Mesenchymal stem cell (in vitro differentiated cells and primary cell): ENCODE measurements at regions not wholly inside any gene's neighbourhood (a gene's known extent, or its start where the extent isn't known, plus 50 kb on each side); places are given as distances from the start of the nearest gene placed in this dataset.
"Not testable (repeated sequence)": the region's sequence is repeated elsewhere in the genome, so short reads cannot be mapped to it uniquely, and the experiment has no call there.

Experiments used
- DNase-seq: peaks from one replicate; pipeline ENCODE4 v3.0.0-alpha.2; 2013
- H2AFZ ChIP-seq: one replicate; pipeline ENCODE4 v1.6.1; 2013; ENCODE audit warnings: low read depth, mild to moderate bottlenecking, control low read depth, inconsistent platforms, low read length, moderate library complexity
- H2AK5ac ChIP-seq: 2 replicates; pipeline ENCODE4 v1.6.1; 2013; ENCODE audit warnings: low read length, moderate library complexity, mild to moderate bottlenecking, inconsistent platforms; ENCODE audit not compliant: severe bottlenecking
- H2BK120ac ChIP-seq: one replicate; pipeline ENCODE4 v1.6.1; 2013; ENCODE audit warnings: low read depth, mild to moderate bottlenecking, inconsistent platforms, low read length, moderate library complexity
- H2BK12ac ChIP-seq, 2 experiments: one replicate each; pipeline ENCODE4 v1.6.1; 2013; ENCODE audit warnings: inconsistent platforms in 2 of 2, low read length in 2 of 2, mild to moderate bottlenecking in 2 of 2, moderate library complexity in 2 of 2, control low read depth in 1 of 2
- H2BK15ac ChIP-seq: one replicate; pipeline ENCODE4 v1.6.1; 2013; ENCODE audit warnings: mild to moderate bottlenecking, low read depth, inconsistent platforms; ENCODE audit not compliant: poor library complexity, severe bottlenecking
- H2BK5ac ChIP-seq: 2 replicates; pipeline ENCODE4 v1.6.1; 2013; ENCODE audit warnings: low read depth, mild to moderate bottlenecking, low read length, control low read depth, inconsistent platforms; ENCODE audit not compliant: poor library complexity, severe bottlenecking
- H3K14ac ChIP-seq, 2 experiments: one replicate each; pipeline ENCODE4 v1.6.1; 2013; ENCODE audit warnings: inconsistent platforms in 2 of 2, low read length in 2 of 2, control low read depth in 1 of 2, mild to moderate bottlenecking in 1 of 2, moderate library complexity in 1 of 2
- H3K18ac ChIP-seq, 2 experiments: one replicate each; pipeline ENCODE4 v1.6.1; 2013; ENCODE audit warnings: inconsistent platforms in 2 of 2, low read length in 2 of 2, control low read depth in 1 of 2, low read depth in 1 of 2, mild to moderate bottlenecking in 1 of 2
- H3K23ac ChIP-seq, 2 experiments: one replicate each; pipeline ENCODE4 v1.6.1; 2013; ENCODE audit warnings: inconsistent platforms in 2 of 2, low read length in 2 of 2, mild to moderate bottlenecking in 2 of 2, moderate library complexity in 2 of 2, control low read depth in 1 of 2
- H3K27ac ChIP-seq: 2 replicates; pipeline ENCODE4 v1.5.1; 2013; ENCODE audit warnings: mild to moderate bottlenecking, moderate library complexity, low read length, control low read depth, inconsistent platforms; ENCODE audit not compliant: poor library complexity, severe bottlenecking
- H3K27me3 ChIP-seq, 2 experiments: 2 replicates each; pipeline versions ENCODE4 v1.6.1 to v1.7.0; 2013; ENCODE audit warnings: low read length in 2 of 2, mild to moderate bottlenecking in 2 of 2, moderate library complexity in 2 of 2, control low read depth in 1 of 2, inconsistent platforms in 1 of 2; ENCODE audit not compliant: control insufficient read depth in 1 of 2, insufficient read depth in 1 of 2
- H3K36me3 ChIP-seq, 2 experiments: 2 replicates each; pipeline versions ENCODE4 v1.6.1 to v1.7.0; 2013; ENCODE audit warnings: low read length in 2 of 2, control low read depth in 1 of 2, inconsistent platforms in 1 of 2, low read depth in 1 of 2, mild to moderate bottlenecking in 1 of 2; ENCODE audit not compliant: insufficient read depth in 2 of 2, control insufficient read depth in 1 of 2
- H3K4ac ChIP-seq, 2 experiments: one replicate each; pipeline ENCODE4 v1.6.1; 2013; ENCODE audit warnings: inconsistent platforms in 2 of 2, low read length in 2 of 2, mild to moderate bottlenecking in 2 of 2, moderate library complexity in 2 of 2, control low read depth in 1 of 2, low read depth in 1 of 2
- H3K4me1 ChIP-seq: 2 replicates; pipeline ENCODE4 v1.6.1; 2013; ENCODE audit warnings: low read depth, low read length, control low read depth; ENCODE audit not compliant: control insufficient read depth, insufficient read depth
- H3K4me2 ChIP-seq: 2 replicates; pipeline ENCODE4 v1.6.1; 2013; ENCODE audit warnings: low read length, mild to moderate bottlenecking, inconsistent platforms; ENCODE audit not compliant: poor library complexity, severe bottlenecking
- H3K4me3 ChIP-seq, 2 experiments: 2 replicates each; pipeline versions ENCODE4 v1.5.1 to v1.7.0; 2013; ENCODE audit warnings: low read length in 2 of 2, mild to moderate bottlenecking in 2 of 2, control low read depth in 1 of 2, low read depth in 1 of 2; ENCODE audit not compliant: insufficient read depth in 1 of 2
- H3K79me1 ChIP-seq: replicated peaks from 2 replicates; pipeline ENCODE4 v1.6.1; 2013; ENCODE audit warnings: mild to moderate bottlenecking, control low read depth, low read length, inconsistent platforms; ENCODE audit not compliant: poor library complexity, severe bottlenecking
- H3K9ac ChIP-seq: 2 replicates; pipeline ENCODE4 v1.7.0; 2013; ENCODE audit warnings: mild to moderate bottlenecking, low read length, moderate library complexity
- H3K9me3 ChIP-seq: 2 replicates; pipeline ENCODE4 v1.7.0; 2013; ENCODE audit warnings: mild to moderate bottlenecking, low read length; ENCODE audit not compliant: control insufficient read depth
- H4K8ac ChIP-seq: one replicate; pipeline ENCODE4 v1.6.1; 2013; ENCODE audit warnings: inconsistent platforms, mild to moderate bottlenecking, low read length, moderate library complexity
- H4K91ac ChIP-seq: one replicate; pipeline ENCODE4 v1.6.1; 2013; ENCODE audit warnings: mild to moderate bottlenecking, low read length, inconsistent platforms
- WGBS: methylation state at CpG from one replicate; pipeline ENCODE4 v1.1.7; 2013; ENCODE audit warnings: mixed read lengths; 5-methylcytosine and 5-hydroxymethylcytosine counted together

- H2AK5ac ChIP-seq, H3K14ac ChIP-seq, H3K9me3 ChIP-seq, H3K36me3 ChIP-seq, H3K4me2 ChIP-seq, H4K8ac ChIP-seq, H3K27ac ChIP-seq, H2BK120ac ChIP-seq, H3K9ac ChIP-seq, H3K4ac ChIP-seq, H3K23ac ChIP-seq, H3K4me1 ChIP-seq, H2BK15ac ChIP-seq, H2BK12ac ChIP-seq, H3K4me3 ChIP-seq, H3K79me1 ChIP-seq, H2AFZ ChIP-seq, DNase-seq, H3K18ac ChIP-seq, H3K27me3 ChIP-seq, H4K91ac ChIP-seq, H2BK5ac ChIP-seq: not testable (repeated sequence)
- 96% methylated on average over 4 of the region's 10 CpGs for WGBS
Observed at GRCh38 chr5:79902571-79902970, 88.5 kb downstream of the MTX3 start.

- Histone ChIP-seq H3K27ac (no peak overlapping the region), H2BK15ac (no peak overlapping the region), H3K23ac (no peak overlapping the region), H4K8ac (no peak overlapping the region), H3K4me3 (no peak overlapping the region), H3K9me3 (no peaks in the 10 kb centered on the region), H3K9ac (no peak overlapping the region), H2BK12ac (no peak overlapping the region), H4K91ac (no peak overlapping the region), H3K36me3 (no peaks in the 10 kb centered on the region), H3K27me3 (no peaks in the 10 kb centered on the region), H3K18ac (no peak overlapping the region), H2BK120ac (no peak overlapping the region), H3K4me2 (no peak overlapping the region), H2BK5ac (no peak overlapping the region), H3K4ac (no peak overlapping the region), H2AFZ (no peak overlapping the region), H3K79me1 (no peaks in the 10 kb centered on the region), H3K14ac (no peak overlapping the region), H2AK5ac (no peak overlapping the region), H3K4me1 (no peaks in the 10 kb centered on the region)
- no peak for DNase-seq
- 86% methylated on average over 5 of the region's 5 CpGs for WGBS
Observed at GRCh38 chr5:79901631-79902030, 89.4 kb downstream of the MTX3 start.

- H3K36me3 ChIP-seq = no peaks in the 10 kb centered on the region
- H2AK5ac ChIP-seq = no peak overlapping the region
- no peak overlapping the region for H3K4ac ChIP-seq
- H2AFZ ChIP-seq = no peak overlapping the region
- H3K18ac ChIP-seq = no peak overlapping the region
- H3K27me3 ChIP-seq = peaks cover 2 to 19% of the 10 kb centered on the region in 2 experiments
- no peak for DNase-seq
- no peak overlapping the region for H3K23ac ChIP-seq
- no peak overlapping the region for H2BK12ac ChIP-seq
- H3K9ac ChIP-seq = no peak overlapping the region
- no peak overlapping the region for H4K91ac ChIP-seq
- H3K27ac ChIP-seq = no peak overlapping the region
- no peak overlapping the region for H3K4me3 ChIP-seq
- H3K14ac ChIP-seq = no peak overlapping the region
- H2BK120ac ChIP-seq = no peak overlapping the region
- H3K9me3 ChIP-seq = no peaks in the 10 kb centered on the region
- H3K4me1 ChIP-seq = no peaks in the 10 kb centered on the region
- H2BK5ac ChIP-seq = no peak overlapping the region
- no peak overlapping the region for H4K8ac ChIP-seq
- H3K4me2 ChIP-seq = no peak overlapping the region
- no peaks in the 10 kb centered on the region for H3K79me1 ChIP-seq
- no peak overlapping the region for H2BK15ac ChIP-seq
- WGBS = 100% methylated on average over 1 of the region's 1 CpG
Observed at GRCh38 chr5:79898611-79899010, 92.5 kb downstream of the MTX3 start.

- Histone ChIP-seq H3K4me2 (no peak overlapping the region), H2BK12ac (no peak overlapping the region), H3K4ac (no peak overlapping the region), H2BK15ac (no peak overlapping the region), H2AFZ (no peak overlapping the region), H3K9me3 (no peaks in the 10 kb centered on the region), H2AK5ac (no peak overlapping the region), H3K9ac (no peak overlapping the region), H4K8ac (no peak overlapping the region), H3K4me1 (peaks cover 2% of the 10 kb centered on the region), H3K23ac (no peak overlapping the region), H2BK120ac (no peak overlapping the region), H3K27ac (no peak overlapping the region), H3K79me1 (no peaks in the 10 kb centered on the region), H3K36me3 (no peaks in the 10 kb centered on the region), H2BK5ac (no peak overlapping the region), H4K91ac (no peak overlapping the region), H3K18ac (no peak overlapping the region), H3K27me3 (peaks cover 29 to 31% of the 10 kb centered on the region in 2 experiments), H3K4me3 (no peak overlapping the region), H3K14ac (no peak overlapping the region)
- no peak for DNase-seq
- no CpG with 5 or more reads among the region's 3 CpGs for WGBS
Observed at GRCh38 chr5:79893976-79894375, 97.1 kb downstream of the MTX3 start.
